T-cell (primary cell): ENCODE measurements at regions not wholly inside any gene's neighbourhood (a gene's known extent, or its start where the extent isn't known, plus 50 kb on each side); places are given as distances from the start of the nearest gene placed in this dataset.

Experiments used
- ATAC-seq, 4 experiments: fragments of 200-7000 bp in 3 of 4; fragments of 150-1000 bp in 1 of 4; cut with Tn5 transposase; replicated peaks in 1 of 4; 1 replicate in 3 of 4; 2 replicates in 1 of 4; pipeline ENCODE4 v1.10.0; 2021; ENCODE audit warnings: moderate library complexity in 3 of 4, mild to moderate bottlenecking in 2 of 4, moderate number of reproducible peaks in 1 of 4
- CTCF ChIA-PET, 2 donors: fragments of 300-600 bp; sonication (Branson Sonifier 250); formaldehyde crosslinking; loops; one replicate each; lab custom pipeline; 2022; ENCODE audit warnings: antibody characterized with exemption in 2 of 2; lab: Charles Lee
- POLR2A ChIA-PET, 2 donors: fragments of 300-600 bp; sonication (Branson Sonifier 250); formaldehyde crosslinking; loops; one replicate each; lab custom pipeline; 2022; ENCODE audit warnings: antibody characterized with exemption in 2 of 2; lab: Charles Lee
- DNase-seq, 35 experiments: peaks; one replicate each; pipeline versions ENCODE4 v3.0.0 to v3.0.0-alpha.2; 2013 to 2023
- H3K27ac ChIP-seq: one replicate; pipeline ENCODE4 v1.5.1; 2013; ENCODE audit warnings: low read length
- H3K27me3 ChIP-seq, 2 experiments: replicated peaks in 1 of 2; 1 replicate in 1 of 2; 2 replicates in 1 of 2; pipeline versions ENCODE4 v1.6.1 to v1.7.0; 2013; ENCODE audit warnings: low read length in 1 of 2, mixed read lengths in 1 of 2; ENCODE audit not compliant: control insufficient read depth in 2 of 2, insufficient read depth in 2 of 2; ENCODE audit errors: extremely low read depth in 1 of 2
- H3K36me3 ChIP-seq, 2 donors: 1 replicate in 1 of 2; 2 replicates in 1 of 2; pipeline versions ENCODE4 v1.6.1 to v1.7.0; 2013; ENCODE audit warnings: low read length in 1 of 2; ENCODE audit not compliant: control insufficient read depth in 2 of 2, insufficient read depth in 1 of 2; ENCODE audit errors: extremely low read depth in 1 of 2
- H3K4me1 ChIP-seq, 2 experiments: 1 replicate in 1 of 2; 2 replicates in 1 of 2; pipeline versions ENCODE4 v1.6.1 to v1.7.0; 2013; ENCODE audit warnings: low read length in 2 of 2, mixed read lengths in 1 of 2; ENCODE audit not compliant: insufficient read depth in 2 of 2, control insufficient read depth in 1 of 2; ENCODE audit errors: extremely low read depth in 1 of 2
- H3K4me3 ChIP-seq, 2 donors: 1 replicate in 1 of 2; 2 replicates in 1 of 2; pipeline versions ENCODE4 v1.5.1 to v1.7.0; 2013; ENCODE audit warnings: mild to moderate bottlenecking in 2 of 2, low read length in 1 of 2, moderate library complexity in 1 of 2; ENCODE audit not compliant: control insufficient read depth in 1 of 2; ENCODE audit errors: extremely low read depth in 1 of 2
- H3K9me3 ChIP-seq: 2 replicates; pipeline ENCODE4 v1.7.0; 2013
- H3K27ac Mint-ChIP-seq, 2 donors: one replicate each; pipeline ENCODE4 v1.8.0; 2020 to 2021; ENCODE audit warnings: mild to moderate bottlenecking in 2 of 2, mixed read lengths in 2 of 2
- H3K27me3 Mint-ChIP-seq, 2 donors: one replicate each; pipeline ENCODE4 v1.8.0; 2021 to 2022; ENCODE audit warnings: mixed read lengths in 2 of 2
- H3K36me3 Mint-ChIP-seq: one replicate; pipeline ENCODE4 v1.8.0; 2021; ENCODE audit warnings: mixed read lengths
- H3K4me1 Mint-ChIP-seq, 3 donors: one replicate each; pipeline ENCODE4 v1.8.0; 2020 to 2022; ENCODE audit warnings: mixed read lengths in 3 of 3, mild to moderate bottlenecking in 1 of 3
- H3K4me3 Mint-ChIP-seq, 3 donors: one replicate each; pipeline ENCODE4 v1.8.0; 2020 to 2022; ENCODE audit warnings: mild to moderate bottlenecking in 3 of 3, mixed read lengths in 3 of 3, moderate library complexity in 3 of 3
- H3K9me3 Mint-ChIP-seq, 3 donors: one replicate each; pipeline ENCODE4 v1.8.0; 2020 to 2022; ENCODE audit warnings: mixed read lengths in 3 of 3
- WGBS: methylation state at CpG from one replicate; pipeline ENCODE4 v1.1.5; 2013; ENCODE audit warnings: missing lambda C conversion rate; ENCODE audit not compliant: insufficient coverage; 5-methylcytosine and 5-hydroxymethylcytosine counted together

GRCh38 chr5:34500236-34500847 lies 155.8 kb upstream of the RAI14 start:
- Histone ChIP-seq H3K4me3 (no peak overlapping the region), H3K4me1 (peaks cover 0 to 5% of the 10 kb centered on the region in 2 experiments), H3K27me3 (peaks cover 0 to 10% of the 10 kb centered on the region in 2 experiments), H3K36me3 (no peaks in the 10 kb centered on the region), H3K27ac (no peak overlapping the region), H3K9me3 (no peaks in the 10 kb centered on the region)
- Mint-ChIP-seq H3K9me3 (no peaks in the 10 kb centered on the region), H3K4me3 (no peak overlapping the region), H3K27ac (no peak overlapping the region), H3K27me3 (peaks cover 13 to 18% of the 10 kb centered on the region in 2 donors), H3K36me3 (no peaks in the 10 kb centered on the region), H3K4me1 (peaks cover 4 to 10% (median 4%) of the 10 kb centered on the region in 3 donors)
- POLR2A ChIA-PET = interaction anchor here in 1 of 2 donors (0.6 kb wide), 1 partner anchor 192 kb away, joined by 6 read pairs; no protein-coding TSS in a partner anchor
- CTCF ChIA-PET = interaction anchor here (0.5 to 1.1 kb wide), 3 partner anchors 12 to 23 kb away, joined by 3 read pairs; no protein-coding TSS in a partner anchor
- DNase-seq = no peak
- 98% methylated on average over 6 of the region's 9 CpGs for WGBS
- ATAC-seq = no peak

GRCh38 chr5:34501016-34501415 lies 155.1 kb upstream of the RAI14 start:
- WGBS = no CpG with 5 or more reads among the region's 2 CpGs
- CTCF ChIA-PET = interaction anchor here (0.5 to 1.1 kb wide), 3 partner anchors 12 to 22 kb away, joined by 3 read pairs; no protein-coding TSS in a partner anchor
- Histone ChIP-seq H3K4me1 (peaks cover 0 to 5% of the 10 kb centered on the region in 2 experiments), H3K27ac (no peak overlapping the region), H3K4me3 (no peak overlapping the region), H3K36me3 (no peaks in the 10 kb centered on the region), H3K9me3 (no peaks in the 10 kb centered on the region), H3K27me3 (peaks cover 0 to 10% of the 10 kb centered on the region in 2 experiments)
- Mint-ChIP-seq H3K27me3 (peaks cover 17 to 18% of the 10 kb centered on the region in 2 donors), H3K36me3 (no peaks in the 10 kb centered on the region), H3K9me3 (no peaks in the 10 kb centered on the region), H3K4me1 (peaks cover 4 to 10% (median 4%) of the 10 kb centered on the region in 3 donors), H3K27ac (no peak overlapping the region), H3K4me3 (no peak overlapping the region)
- POLR2A ChIA-PET = interaction anchor here in 1 of 2 donors (0.6 kb wide), 1 partner anchor 1150 kb away, joined by 3 read pairs; no protein-coding TSS in a partner anchor
- ATAC-seq (no peak), DNase-seq (no peak)

DNA sequence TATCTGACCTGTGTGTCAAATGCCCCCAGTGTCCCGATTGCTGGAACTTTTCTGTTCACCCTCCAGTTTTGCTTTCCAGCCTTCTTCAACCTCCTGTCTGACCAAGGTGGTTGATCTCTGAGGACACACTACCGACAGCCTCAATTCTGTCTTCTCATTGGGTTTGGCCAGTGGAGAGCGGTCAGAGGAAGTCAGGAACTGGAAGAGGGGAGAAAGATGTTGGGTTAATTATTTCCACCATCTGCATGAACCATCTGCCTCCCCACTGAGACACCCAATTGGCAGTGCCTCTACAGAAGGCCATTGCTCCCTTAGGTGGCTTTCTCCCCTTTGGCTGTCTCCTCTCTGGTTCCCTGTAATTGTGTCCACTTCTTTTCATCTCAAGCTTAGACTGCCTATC lies 154.3 kb upstream of the RAI14 start:
- no peaks in the 10 kb centered on the region for H3K36me3 Mint-ChIP-seq
- WGBS = no CpG with 5 or more reads among the region's 3 CpGs
- CTCF ChIA-PET = no interaction called here

DNA sequence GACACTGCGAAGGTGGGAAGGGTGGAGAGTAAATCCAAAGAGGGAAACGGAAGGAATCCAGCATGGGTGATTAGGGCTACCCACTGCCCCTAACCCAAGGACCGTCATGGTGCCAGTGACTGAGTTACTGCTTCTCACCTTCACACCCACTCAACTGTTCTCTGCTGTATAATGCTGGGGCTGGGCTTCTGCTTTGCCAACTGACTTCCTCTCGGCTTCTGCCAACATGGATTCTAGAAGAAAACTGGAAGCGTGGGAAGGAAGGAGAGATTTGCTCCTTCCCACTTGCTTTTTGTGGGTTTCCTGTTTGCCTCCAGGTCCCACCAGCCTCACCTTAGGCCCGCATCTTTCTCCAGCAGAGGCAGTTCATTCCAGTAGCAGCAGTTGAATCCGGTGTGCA lies 153.5 kb upstream of the RAI14 start:
- Histone ChIP-seq H3K36me3 (no peaks in the 10 kb centered on the region), H3K27ac (no peak overlapping the region), H3K27me3 (peaks cover 0 to 10% of the 10 kb centered on the region in 2 experiments), H3K4me3 (no peak overlapping the region), H3K9me3 (no peaks in the 10 kb centered on the region), H3K4me1 (peaks cover 0 to 5% of the 10 kb centered on the region in 2 experiments)
- ATAC-seq = no peak
- 86% methylated on average over 5 of the region's 7 CpGs for WGBS
- H3K4me3 Mint-ChIP-seq = no peak overlapping the region
- H3K9me3 Mint-ChIP-seq = no peaks in the 10 kb centered on the region
- peaks cover 4 to 10% (median 4%) of the 10 kb centered on the region in 3 donors for H3K4me1 Mint-ChIP-seq
- CTCF ChIA-PET = no interaction called here
- POLR2A ChIA-PET = no interaction called here
- H3K36me3 Mint-ChIP-seq = no peaks in the 10 kb centered on the region
- peaks cover 20 to 23% of the 10 kb centered on the region in 2 donors for H3K27me3 Mint-ChIP-seq
- no peak for DNase-seq
- no peak overlapping the region for H3K27ac Mint-ChIP-seq

More for the DNA sequence above, 154.3 kb upstream of the RAI14 start:
- no peak overlapping the region for H3K27ac Mint-ChIP-seq
- no peak overlapping the region for H3K4me3 Mint-ChIP-seq
- Histone ChIP-seq H3K4me3 (no peak overlapping the region), H3K4me1 (peaks cover 0 to 5% of the 10 kb centered on the region in 2 experiments), H3K27ac (no peak overlapping the region), H3K36me3 (no peaks in the 10 kb centered on the region), H3K27me3 (peaks cover 0 to 10% of the 10 kb centered on the region in 2 experiments), H3K9me3 (no peaks in the 10 kb centered on the region)
- H3K27me3 Mint-ChIP-seq = peaks cover 17 to 23% of the 10 kb centered on the region in 2 donors
- DNase-seq = no peak
- POLR2A ChIA-PET = no interaction called here
- peaks cover 4 to 10% (median 4%) of the 10 kb centered on the region in 3 donors for H3K4me1 Mint-ChIP-seq
- ATAC-seq = no peak
- H3K9me3 Mint-ChIP-seq = no peaks in the 10 kb centered on the region

GRCh38 chr5:34503379-34504253 lies 152.5 kb upstream of the RAI14 start:
- 77% methylated on average over 5 of the region's 7 CpGs for WGBS
- H3K4me1 Mint-ChIP-seq = peaks cover 4 to 8% (median 4%) of the 10 kb centered on the region in 3 donors
- ATAC-seq = no peak
- H3K27ac Mint-ChIP-seq = no peak overlapping the region
- no peaks in the 10 kb centered on the region for H3K9me3 Mint-ChIP-seq
- no peaks in the 10 kb centered on the region for H3K36me3 ChIP-seq
- ChIA-PET CTCF (no interaction called here), POLR2A (no interaction called here)
- H3K4me1 ChIP-seq = peaks cover 0 to 5% of the 10 kb centered on the region in 2 experiments
- DNase-seq = no peak
- no peak overlapping the region for H3K4me3 Mint-ChIP-seq
- H3K27ac ChIP-seq = no peak overlapping the region
- H3K9me3 ChIP-seq = no peaks in the 10 kb centered on the region
- H3K4me3 ChIP-seq = no peak overlapping the region
- H3K27me3 ChIP-seq = peaks cover 0 to 10% of the 10 kb centered on the region in 2 experiments
- H3K27me3 Mint-ChIP-seq = peaks cover 24 to 26% of the 10 kb centered on the region in 2 donors
- no peaks in the 10 kb centered on the region for H3K36me3 Mint-ChIP-seq

DNA sequence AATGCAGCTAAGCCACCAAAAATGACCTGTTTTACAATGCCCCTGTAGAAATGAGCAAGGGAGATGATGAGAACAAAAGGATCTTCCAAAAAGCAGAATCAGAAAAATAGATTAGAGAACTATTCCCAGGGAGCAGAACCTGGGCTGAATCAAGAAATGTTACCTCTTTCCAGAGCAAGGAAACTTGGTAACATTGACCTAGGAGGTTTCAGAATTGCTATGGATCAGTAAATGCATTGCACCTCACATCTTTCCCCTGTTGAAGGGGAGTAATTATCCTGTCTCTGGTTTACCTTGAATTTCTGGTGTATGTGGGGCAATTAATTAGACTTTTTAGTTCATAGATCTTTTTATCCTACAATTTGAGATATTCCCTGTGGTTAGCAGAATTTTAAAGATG lies 151.2 kb upstream of the RAI14 start:
- no peaks in the 10 kb centered on the region for H3K36me3 Mint-ChIP-seq
- H3K9me3 ChIP-seq = no peaks in the 10 kb centered on the region
- ChIA-PET CTCF (no interaction called here), POLR2A (no interaction called here)
- peaks cover 0 to 9% of the 10 kb centered on the region in 2 experiments for H3K27me3 ChIP-seq
- no peaks in the 10 kb centered on the region for H3K36me3 ChIP-seq
- ATAC-seq (no peak), DNase-seq (no peak)
- H3K4me3 ChIP-seq = no peak overlapping the region
- no peaks in the 10 kb centered on the region for H3K9me3 Mint-ChIP-seq
- H3K27me3 Mint-ChIP-seq = peaks cover 24 to 26% of the 10 kb centered on the region in 2 donors
- no peak overlapping the region for H3K27ac Mint-ChIP-seq
- no peaks in the 10 kb centered on the region for H3K4me1 Mint-ChIP-seq
- H3K4me3 Mint-ChIP-seq = no peak overlapping the region
- H3K27ac ChIP-seq = no peak overlapping the region
- no peaks in the 10 kb centered on the region for H3K4me1 ChIP-seq
